ENCODE measurements at regions not wholly inside any gene's neighbourhood (a gene's known extent, or its start where the extent isn't known, plus 50 kb on each side); places are given as distances from the start of the nearest gene placed in this dataset.
"Not testable (repeated sequence)": the region's sequence is repeated elsewhere in the genome, so short reads cannot be mapped to it uniquely, and the experiment has no call there.

GRCh38 chr4:164070625-164071024, 576.1 kb downstream of the TMA16 start:
- DNase-seq (ENCODE audit: low spot score): no peak
- no peak for FAIRE-seq

DNA sequence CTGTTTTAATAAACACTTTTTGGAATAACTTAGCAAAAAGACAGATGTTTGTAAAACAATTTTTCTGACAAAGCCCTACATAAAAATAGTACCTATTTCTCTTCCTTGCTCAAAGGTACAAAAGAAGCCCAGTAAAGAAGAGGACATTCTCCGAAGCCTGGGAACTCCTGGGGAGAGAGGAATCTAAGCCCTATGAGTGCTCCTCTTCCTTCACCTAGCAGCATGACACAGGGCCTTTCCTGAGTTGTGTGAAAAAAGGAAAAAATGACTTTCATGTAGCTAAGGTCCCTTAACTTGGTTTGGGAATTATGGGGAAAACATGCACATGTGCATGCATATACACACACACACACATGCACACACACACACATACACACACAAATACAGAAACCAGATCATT, 586.9 kb downstream of the TMA16 start:
- DNase-seq (ENCODE audit: low spot score): no peak
- no peak for FAIRE-seq

DNA sequence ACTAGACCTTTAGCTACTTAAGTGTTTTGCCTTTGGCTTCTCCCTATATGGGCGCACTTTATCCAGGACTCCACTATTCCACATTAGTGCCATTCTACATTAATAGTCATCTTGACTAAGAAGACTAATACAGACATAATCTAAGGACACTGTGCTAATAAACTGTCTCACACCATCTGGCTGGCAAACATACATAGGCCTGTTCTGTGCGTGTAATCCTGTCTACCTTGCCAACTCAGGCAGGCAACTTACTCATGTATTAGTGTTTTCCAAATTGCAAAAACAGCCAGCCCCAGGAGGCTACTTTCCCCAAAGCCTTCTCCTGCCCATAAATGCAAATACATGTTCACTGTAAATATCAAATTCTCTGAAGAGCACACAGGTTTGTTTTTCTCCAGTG, 587.3 kb downstream of the TMA16 start:
- FAIRE-seq: no peak
- no peak for DNase-seq (ENCODE audit: low spot score)

GRCh38 chr4:164087733-164088132, 593.2 kb downstream of the TMA16 start:
- FAIRE-seq (no peak), DNase-seq (ENCODE audit: low spot score) (no peak)

DNA sequence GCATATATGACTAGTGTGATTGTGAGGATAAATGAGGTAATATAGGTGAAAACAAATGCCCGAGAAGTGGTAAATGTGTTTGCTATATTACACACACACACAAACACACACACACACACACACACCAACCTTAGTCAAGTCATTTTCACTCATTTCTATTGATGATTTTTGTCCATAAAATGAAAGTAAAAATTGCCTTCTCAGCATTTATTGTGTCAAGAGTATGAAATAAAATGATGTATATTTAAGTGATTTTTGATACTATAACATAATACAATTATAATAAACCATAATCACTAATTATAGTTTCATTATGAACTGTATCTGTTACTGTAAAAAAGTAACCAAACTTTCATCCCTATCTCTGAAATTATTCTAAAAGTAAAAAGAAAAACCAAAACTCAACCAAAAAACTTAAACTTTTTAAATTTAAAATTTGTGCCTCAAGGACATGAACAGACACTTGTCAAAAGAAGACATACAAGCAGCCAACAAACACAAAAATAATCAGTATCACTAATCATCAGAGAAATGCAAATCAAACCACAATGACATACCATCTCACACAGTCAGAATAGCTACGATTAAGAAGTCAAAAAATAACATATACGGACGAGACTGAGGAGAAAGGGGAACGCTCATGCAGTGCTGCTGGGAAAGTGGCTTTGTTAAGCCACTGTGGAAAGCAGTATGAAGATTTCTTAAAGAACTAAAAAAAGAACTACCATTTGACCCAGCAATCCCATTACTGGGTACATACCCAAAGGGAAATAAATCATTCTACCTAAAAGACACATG, 601.0 kb downstream of the TMA16 start:
- no peak for FAIRE-seq
- DNase-seq (ENCODE audit: low spot score): no peak

- no peak for FAIRE-seq
- DNase-seq (ENCODE audit: low spot score): no peak
These were observed 602.5 kb downstream of the TMA16 start for GRCh38 chr4:164096766-164097518.

GRCh38 chr4:164100741-164101365, 606.4 kb downstream of the TMA16 start:
- not testable (repeated sequence) for FAIRE-seq; DNase-seq (ENCODE audit: low spot score)

- FAIRE-seq (no peak), DNase-seq (ENCODE audit: low spot score) (no peak)
These were observed 614.5 kb downstream of the TMA16 start for GRCh38 chr4:164108971-164109370.

DNA sequence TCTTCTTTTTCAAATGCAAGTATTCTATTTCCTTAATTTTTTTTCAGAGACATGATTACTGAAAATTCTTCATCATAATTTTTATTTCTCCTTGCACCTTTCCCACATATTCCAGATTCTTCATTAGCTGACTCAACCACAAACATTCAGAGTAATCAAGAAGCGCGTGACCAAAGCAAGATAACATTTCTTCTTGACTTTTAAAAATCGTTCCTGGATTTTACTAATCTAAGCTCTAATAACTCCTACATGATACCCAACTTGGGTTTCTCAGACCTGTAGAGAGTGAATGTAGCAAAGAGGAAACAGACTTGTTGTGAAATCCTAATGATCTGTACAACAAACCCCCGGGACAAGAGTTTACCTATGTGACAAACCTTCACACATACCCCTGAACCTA, 615.0 kb downstream of the TMA16 start:
- FAIRE-seq: no peak

DNA sequence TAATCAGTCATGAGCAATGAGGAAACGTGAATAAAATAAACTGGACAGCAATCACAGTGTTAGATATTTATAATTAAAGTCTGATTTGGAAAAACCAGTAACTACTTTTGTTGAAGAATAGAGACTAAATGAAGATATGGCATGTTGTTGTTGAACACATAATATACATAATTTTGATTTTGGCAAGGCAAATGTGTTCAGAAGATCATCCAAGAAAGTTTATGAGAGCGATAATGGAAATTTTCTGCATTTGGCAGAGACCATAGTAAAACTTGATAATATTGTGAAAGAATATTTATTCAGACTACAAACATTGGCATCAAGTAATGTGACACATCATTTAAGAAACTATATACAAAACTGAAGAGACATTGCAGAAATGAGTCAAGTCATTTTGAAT, 620.7 kb downstream of the TMA16 start:
- DNase-seq (ENCODE audit: low spot score) (no peak), FAIRE-seq (no peak)

More for the DNA sequence above, 615.0 kb downstream of the TMA16 start:
- no peak for DNase-seq (ENCODE audit: low spot score)

GRCh38 chr4:164116286-164116685, 621.8 kb downstream of the TMA16 start:
- FAIRE-seq (no peak), DNase-seq (ENCODE audit: low spot score) (no peak)

DNA sequence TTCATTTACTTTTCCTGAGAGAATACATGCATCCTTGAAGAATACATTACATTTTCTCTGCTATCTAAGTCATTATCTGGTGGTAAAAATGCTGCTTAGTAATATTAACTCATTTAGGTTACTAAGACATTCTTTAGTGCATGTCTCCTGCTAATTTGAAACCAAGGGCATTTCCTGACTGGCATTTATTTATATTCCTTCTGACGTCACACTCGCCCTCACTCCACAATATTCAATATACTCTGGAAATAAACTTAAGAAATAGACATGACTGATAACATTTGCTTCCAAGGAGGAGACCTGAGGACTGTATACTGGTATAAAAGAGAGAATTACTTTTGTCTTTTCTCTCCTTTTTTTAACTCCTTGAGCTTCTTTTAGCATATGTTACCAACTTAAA, 619.5 kb upstream of the SMIM31 start:
- DNase-seq (ENCODE audit: low spot score) (no peak), FAIRE-seq (no peak)

DNA sequence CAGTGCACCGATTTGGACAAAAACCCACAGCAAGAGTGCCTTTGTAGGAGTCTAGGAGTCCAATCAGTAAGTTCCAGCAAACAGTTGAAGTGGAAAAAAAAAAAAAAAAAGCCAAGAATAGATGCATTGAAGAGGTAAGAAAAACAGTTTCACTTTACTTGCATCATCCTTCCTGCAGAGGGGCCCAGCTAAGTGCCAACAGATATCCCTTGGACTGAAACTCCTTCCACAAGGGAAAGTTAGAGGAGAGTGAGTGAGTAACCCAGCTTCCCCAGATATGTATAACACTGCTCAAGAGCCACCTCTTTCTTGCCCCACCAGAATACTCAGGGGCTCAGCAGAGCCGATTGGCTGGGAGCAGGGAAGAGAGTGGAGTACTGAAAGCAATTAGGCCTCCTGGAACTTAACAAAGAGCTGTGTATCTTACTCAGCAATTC, 617.7 kb upstream of the SMIM31 start:
- FAIRE-seq: no peak
- no peak for DNase-seq (ENCODE audit: low spot score)

DNA sequence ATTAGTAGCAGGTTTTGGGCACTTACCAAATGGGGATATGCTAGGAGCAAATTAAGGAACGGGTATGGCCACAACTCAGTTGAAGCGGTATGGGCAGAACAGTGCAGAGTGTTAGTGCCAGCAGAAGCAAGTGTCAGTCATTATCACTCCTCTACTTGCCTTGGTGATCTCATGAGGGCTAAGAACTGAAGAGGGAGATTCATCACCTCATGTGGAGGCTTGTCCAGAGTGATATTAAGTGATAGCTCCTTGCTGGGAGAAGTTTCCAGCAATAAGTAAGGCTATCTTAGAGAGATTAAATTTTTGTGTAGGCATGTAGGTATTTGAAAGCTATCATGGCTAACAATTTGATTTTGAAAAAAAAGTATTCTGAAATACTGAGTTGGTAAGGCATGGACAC, 615.4 kb upstream of the SMIM31 start:
- no peak for FAIRE-seq
- no peak for DNase-seq (ENCODE audit: low spot score)

DNA sequence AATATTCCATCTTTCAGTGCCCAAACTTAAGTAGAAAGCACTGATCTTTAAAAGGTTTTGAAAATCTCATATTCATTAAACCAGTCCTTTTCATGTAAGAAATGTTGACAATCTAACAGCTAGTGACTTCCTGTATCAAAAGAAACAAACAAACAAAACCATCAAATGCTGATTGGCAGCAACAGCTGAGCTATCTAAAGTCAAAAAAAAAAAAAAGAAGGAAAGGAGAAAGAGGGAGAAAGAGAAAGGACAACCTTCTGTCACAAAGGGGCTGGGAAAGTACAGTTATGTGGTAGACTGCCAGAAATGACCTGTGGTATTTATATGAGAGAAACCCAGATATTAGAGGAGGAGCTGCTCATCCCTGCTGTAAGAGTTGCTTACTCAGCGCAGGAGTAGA, 614.6 kb upstream of the SMIM31 start:
- FAIRE-seq (no peak), DNase-seq (ENCODE audit: low spot score) (no peak)

- FAIRE-seq; DNase-seq (ENCODE audit: low spot score): not testable (repeated sequence)
These were observed 612.1 kb upstream of the SMIM31 start for GRCh38 chr4:164141755-164142375.

DNA sequence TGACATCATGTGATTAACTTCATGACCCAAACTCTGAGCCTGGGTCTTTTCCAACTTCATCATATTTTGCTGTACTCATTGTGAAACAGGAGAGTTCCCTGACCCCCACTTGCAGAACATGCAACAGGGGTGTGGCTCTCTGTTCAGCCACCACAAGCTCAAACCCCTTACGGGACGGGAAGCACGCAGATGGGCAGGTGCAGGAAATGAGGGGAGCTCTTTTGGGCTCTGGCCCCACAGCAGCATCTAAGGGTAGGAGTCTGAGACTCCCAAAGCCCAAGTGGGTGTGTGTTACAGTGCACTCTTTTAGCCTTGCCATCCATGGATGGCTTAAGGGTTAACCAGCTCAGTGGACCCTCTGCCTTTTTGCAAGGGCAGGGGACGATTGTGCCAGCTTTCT, 599.5 kb upstream of the SMIM31 start:
- DNase-seq (ENCODE audit: low spot score): no peak
- FAIRE-seq: no peak

DNA sequence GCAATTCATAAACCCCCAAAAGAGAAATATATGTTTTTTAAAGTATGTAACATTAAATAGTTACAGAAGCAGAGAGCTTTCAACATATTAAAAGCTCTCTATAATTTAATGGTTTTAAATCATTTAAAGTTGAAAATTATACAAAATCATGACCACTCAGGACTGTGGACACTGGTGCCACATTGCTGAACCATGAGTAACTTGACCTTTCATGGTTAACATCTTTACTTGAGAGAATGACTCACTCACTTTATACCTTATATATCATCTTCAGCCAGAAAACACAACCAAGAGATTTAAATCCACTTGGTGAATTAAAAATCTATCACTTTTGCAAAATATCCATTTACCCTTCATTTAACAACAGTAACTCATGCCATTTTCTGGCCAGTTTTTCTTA, 584.3 kb upstream of the SMIM31 start:
- DNase-seq (ENCODE audit: low spot score) (peak; percentile 14), FAIRE-seq (no peak)

DNA sequence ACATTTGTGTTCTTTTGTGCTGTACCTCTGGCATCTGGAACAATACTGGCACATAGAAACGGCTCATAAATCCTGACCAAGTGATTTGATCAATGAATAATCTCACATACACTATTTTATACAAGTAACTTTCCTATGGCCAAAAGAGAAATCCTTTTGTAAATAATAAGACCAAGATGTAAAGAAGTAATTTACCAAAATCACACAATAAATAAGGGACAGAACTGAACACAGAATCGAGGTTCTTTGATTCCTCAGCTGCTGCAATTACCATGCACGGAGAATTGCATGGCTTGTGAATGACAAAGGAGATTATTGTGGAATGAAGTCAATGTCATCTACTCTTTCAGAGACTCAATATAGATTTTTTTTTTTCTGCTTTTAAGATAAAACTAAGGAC, 576.8 kb upstream of the SMIM31 start:
- FAIRE-seq (no peak), DNase-seq (ENCODE audit: low spot score) (no peak)

DNA sequence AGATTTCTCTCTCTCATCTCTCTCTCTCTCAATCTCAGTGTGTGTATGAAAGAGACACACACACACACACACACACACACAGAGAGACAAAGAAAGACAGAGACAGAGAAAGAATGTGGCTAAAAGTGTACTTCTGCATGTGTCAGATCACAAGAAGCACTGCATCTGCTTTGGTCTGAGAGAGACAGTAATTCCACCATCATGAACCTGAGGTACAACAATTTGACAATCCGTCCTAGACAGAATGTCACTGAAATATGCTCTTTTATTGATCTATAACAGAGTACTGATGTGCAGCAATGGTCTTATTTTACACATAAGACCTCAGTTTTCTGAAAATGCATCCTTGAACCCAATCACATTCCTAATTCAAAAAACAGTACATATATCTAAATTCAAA, 576.2 kb upstream of the SMIM31 start:
- no peak for FAIRE-seq
- DNase-seq (ENCODE audit: low spot score): no peak

DNA sequence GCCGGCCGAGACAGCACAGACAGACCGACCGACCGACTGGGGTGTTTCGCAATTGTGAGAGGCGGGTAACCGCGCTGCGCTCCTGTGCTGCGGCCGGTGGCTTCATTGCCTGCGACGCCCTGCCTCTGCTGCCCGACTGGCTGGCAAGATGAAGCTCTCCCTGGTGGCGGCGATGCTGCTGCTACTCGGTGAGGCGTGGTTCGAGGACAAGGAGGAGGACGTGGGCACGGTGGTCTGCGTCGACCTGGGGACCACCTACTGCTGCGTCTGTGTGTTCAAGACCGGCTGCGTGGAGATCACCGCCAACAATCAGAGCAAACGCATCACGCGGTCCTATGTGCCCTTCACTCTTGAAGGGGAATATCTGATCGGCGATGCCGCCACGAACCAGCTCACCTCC, 565.7 kb upstream of the SMIM31 start:
- no peak for FAIRE-seq

DNA sequence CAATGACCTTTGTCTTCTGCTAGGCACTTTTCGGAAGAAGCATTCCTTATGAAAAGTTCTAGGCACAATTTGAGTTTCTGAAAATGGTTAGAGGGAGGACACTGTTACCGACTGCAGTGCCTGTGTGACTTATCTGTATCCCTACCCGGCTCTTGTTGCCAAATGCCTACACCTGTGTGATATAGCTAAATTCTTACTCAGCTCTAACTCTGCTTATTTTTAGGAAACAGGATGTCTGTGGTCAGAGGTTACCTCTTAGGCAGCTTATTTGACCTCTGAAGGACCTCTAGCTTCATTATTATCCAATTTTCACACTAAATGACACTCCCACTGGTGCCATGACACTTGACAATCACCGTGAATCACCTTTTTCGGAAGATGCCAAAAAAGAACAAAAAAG, 561.1 kb upstream of the SMIM31 start:
- DNase-seq (ENCODE audit: low spot score): no peak

More for the DNA sequence above, 565.7 kb upstream of the SMIM31 start:
- no peak for DNase-seq (ENCODE audit: low spot score)

More for the DNA sequence above, 561.1 kb upstream of the SMIM31 start:
- FAIRE-seq: no peak

Data from urothelium cell line (cell line).